ENCODE measurements at regions not wholly inside any gene's neighbourhood (a gene's known extent, or its start where the extent isn't known, plus 50 kb on each side); places are given as distances from the start of the nearest gene placed in this dataset.
"Not testable (repeated sequence)": the region's sequence is repeated elsewhere in the genome, so short reads cannot be mapped to it uniquely, and the experiment has no call there.

DNA sequence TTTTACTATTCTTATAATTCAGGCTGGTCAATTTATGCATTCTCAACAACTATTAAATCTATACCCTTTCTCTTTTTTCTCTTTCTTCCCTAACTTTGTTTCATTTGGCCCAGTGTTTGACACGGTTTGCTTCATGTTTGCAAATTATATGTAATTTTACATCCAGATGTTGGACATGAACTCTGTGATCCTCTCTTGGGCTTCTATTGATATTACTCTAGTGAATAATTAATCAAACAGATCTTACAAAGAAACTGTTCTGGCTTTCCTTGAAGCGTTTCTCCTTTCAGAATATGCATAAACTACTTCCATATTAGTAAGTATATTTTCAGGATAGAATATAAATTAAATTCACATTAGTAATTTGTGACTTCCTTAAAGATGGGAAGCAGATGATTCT, 225.1 kb upstream of the TMEFF2 start:
- FAIRE-seq = no peak
- DNase-seq (ENCODE audit: insufficient read length) = no peak
- TF ChIP-seq POLR2A (IDR thresholded peaks at IDR 0.05; ENCODE audit: low read depth, low read length) (no peak), TAF1 (IDR thresholded peaks at IDR 0.05; ENCODE audit: borderline replicate concordance, low read depth, low read length) (no peak), POLR2AphosphoS5 (IDR thresholded peaks at IDR 0.05; ENCODE audit: low read depth, low read length) (no peak)

DNA sequence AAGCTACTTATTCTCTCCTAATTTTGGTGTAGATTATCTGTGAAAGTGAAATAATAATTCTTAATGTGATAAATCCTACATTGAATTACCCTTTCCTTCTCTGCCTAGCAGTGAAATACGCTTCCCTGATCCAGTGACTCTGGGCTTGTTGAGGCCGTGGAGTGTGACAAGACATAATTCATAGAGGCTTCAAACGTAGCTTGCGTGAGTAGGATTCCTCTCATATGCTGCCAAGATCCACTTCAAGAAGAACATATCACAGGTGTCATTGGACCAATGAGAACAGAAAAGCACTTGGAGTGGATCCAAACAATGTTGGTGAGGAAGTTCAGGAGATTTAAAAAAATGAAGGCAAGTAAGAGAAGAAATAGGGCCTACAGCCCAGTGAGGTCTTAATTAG, 221.3 kb upstream of the TMEFF2 start:
- FAIRE-seq (no peak), DNase-seq (ENCODE audit: insufficient read length) (no peak)
- no peak for TF ChIP-seq TAF1 (IDR thresholded peaks at IDR 0.05; ENCODE audit: borderline replicate concordance, low read depth, low read length)

DNA sequence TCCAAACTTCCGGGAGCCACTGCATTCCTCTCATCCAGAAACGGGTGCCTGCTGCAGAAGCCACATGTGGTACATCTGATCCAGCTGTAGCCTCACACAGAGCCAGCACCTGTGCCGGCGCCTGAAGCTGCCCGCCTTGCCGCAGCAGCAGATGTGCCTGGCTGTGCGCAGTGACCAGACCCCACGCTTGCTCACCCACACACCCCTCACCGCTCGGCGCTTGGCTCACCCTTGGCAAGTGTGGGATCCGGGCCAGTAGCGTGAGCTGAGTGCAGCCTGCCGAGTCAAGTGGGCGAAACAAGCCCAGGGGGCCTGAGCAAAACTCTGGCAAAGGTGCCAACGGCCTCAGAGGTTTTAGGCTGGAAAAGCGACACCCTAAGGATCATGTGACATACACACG, 220.1 kb upstream of the TMEFF2 start:
- no peak for TF ChIP-seq POLR2A (IDR thresholded peaks at IDR 0.05; ENCODE audit: low read depth, low read length)
- no peak for TF ChIP-seq TAF1 (IDR thresholded peaks at IDR 0.05; ENCODE audit: borderline replicate concordance, low read depth, low read length)
- no peak for TF ChIP-seq POLR2AphosphoS5 (IDR thresholded peaks at IDR 0.05; ENCODE audit: low read depth, low read length)
- FAIRE-seq (no peak), DNase-seq (ENCODE audit: insufficient read length) (no peak)

DNA sequence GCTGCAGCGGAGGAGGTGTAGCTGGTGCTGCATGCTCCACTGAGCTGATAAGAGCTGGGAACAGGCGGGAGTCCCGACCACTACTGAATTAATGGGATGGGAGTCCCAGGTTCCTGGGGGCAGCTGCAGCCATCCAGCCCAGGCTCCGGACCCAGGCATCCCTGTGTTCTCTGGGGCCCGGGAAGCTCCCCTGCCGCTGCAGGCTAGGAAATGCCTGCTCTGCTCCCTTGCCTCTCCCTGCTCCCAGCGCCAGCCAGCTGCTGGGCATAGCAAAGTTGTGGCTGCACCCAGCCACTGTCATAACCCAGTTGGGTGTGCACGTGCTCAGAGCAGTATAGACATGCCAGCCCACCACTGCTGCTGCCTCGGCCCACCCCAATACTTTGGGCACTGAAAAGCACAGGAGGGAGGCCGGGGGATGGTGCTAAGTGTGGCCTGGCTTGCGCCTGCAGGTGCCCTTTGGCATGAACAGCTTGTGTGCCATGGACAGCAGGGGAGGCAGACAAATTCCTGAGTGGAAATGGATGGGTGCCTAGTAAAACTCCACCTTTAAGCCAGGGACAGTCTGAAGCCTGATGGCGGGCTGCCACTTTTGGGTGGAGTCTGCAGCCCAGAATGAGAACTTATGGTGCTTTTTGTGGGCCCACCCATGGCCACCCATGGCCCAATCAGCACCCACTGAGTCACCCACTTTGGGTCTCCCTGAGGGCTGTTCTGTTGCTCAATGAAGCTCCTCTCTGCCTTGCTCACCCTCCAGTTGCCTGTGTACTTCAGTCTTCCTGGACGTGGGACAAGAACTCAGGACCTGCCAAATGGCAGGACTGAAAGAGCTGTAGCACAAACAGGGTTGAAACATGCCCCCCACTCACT, 219.3 kb upstream of the TMEFF2 start:
- TF ChIP-seq POLR2A (IDR thresholded peaks at IDR 0.05; ENCODE audit: low read depth, low read length) (no peak), TAF1 (IDR thresholded peaks at IDR 0.05; ENCODE audit: borderline replicate concordance, low read depth, low read length) (no peak), POLR2AphosphoS5 (IDR thresholded peaks at IDR 0.05; ENCODE audit: low read depth, low read length) (no peak)
- DNase-seq (ENCODE audit: insufficient read length) (no peak), FAIRE-seq (no peak)

DNA sequence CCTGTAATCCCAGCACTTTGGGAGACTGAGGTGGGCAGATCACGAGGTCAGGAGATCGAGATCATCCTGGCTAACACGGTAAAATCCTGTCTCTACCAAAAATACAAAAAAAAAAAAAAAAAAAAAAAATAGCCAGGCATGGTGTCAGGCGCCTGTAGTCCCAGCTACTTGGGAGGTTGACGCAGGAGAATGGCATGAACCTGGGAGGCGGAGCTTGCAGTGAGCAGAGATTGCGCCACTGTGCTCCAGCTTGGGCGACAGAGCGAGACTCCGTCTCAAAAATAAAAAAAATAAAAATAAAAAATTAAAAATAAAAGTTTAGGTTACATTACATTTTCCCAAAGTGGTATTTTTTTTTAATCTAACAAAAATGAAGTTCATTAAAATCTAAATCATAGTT, 218.1 kb upstream of the TMEFF2 start:
- DNase-seq (ENCODE audit: insufficient read length); FAIRE-seq: not testable (repeated sequence)

DNA sequence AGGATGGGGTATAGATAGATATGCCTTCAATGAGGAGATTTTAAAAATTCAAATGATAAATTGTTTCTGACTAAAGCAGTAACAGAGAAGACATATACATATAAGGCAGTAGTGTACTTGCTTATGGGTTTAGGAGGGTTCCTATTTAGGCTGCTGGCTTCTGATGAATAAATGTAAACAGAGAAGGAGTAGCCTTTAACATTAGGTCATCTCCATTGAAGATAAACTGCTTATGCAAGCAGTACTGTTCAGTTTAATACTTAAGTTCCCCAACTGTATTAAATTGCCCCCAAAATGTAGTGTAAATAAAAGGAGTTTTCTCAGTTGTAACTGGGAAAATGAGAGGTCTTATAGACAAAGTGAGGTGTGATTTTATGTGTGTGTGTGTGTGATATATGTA, 217.7 kb upstream of the TMEFF2 start:
- DNase-seq (ENCODE audit: insufficient read length) = no peak
- no peak for TF ChIP-seq POLR2A (IDR thresholded peaks at IDR 0.05; ENCODE audit: low read depth, low read length)
- TF ChIP-seq POLR2AphosphoS5 (IDR thresholded peaks at IDR 0.05; ENCODE audit: low read depth, low read length) = no peak
- TF ChIP-seq TAF1 (IDR thresholded peaks at IDR 0.05; ENCODE audit: borderline replicate concordance, low read depth, low read length) = no peak
- FAIRE-seq = no peak

DNA sequence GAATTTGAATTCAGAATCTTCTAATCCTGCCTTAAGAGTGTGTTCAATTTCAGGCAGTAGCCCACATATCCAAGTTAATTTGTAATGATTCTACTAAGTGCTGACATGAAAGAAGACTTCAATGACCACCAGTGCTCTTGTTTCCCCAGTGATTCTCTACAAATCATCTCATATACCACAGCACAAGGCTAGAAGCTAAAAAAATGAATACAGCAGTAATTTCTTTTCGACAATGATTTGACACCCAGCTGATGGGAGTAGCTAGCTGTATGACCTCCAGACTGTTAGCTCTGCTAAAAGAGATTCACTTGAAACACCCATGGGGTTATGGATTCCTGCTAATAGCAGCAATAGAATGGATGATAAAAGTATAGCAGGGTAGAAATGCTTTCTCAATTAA, 217.0 kb upstream of the TMEFF2 start:
- FAIRE-seq (no peak), DNase-seq (ENCODE audit: insufficient read length) (no peak)

DNA sequence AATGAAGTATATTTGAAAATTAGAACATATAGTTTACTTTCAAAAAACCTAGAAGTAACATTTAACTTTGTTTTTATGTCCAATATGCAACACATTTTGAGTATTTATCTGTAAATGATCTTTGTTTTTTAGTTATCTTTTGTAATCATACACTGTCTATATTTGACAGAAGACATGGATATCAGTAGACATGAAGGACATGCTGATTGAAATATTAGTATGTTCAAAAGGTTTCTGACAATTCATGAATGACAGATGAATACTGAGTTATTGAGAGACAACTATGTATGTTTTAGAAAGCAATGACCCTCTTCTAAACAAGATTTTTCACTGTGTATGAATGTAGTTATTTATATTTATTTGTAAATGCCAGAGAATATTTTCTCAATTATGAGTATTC, 215.6 kb upstream of the TMEFF2 start:
- no peak for FAIRE-seq
- TF ChIP-seq POLR2AphosphoS5 (IDR thresholded peaks at IDR 0.05; ENCODE audit: low read depth, low read length) = no peak
- TF ChIP-seq POLR2A (IDR thresholded peaks at IDR 0.05; ENCODE audit: low read depth, low read length) = no peak
- no peak for TF ChIP-seq TAF1 (IDR thresholded peaks at IDR 0.05; ENCODE audit: borderline replicate concordance, low read depth, low read length)
- DNase-seq (ENCODE audit: insufficient read length) = no peak

More for the DNA sequence above, 217.0 kb upstream of the TMEFF2 start:
- no peak for TF ChIP-seq POLR2A (IDR thresholded peaks at IDR 0.05; ENCODE audit: low read depth, low read length)
- TF ChIP-seq TAF1 (IDR thresholded peaks at IDR 0.05; ENCODE audit: borderline replicate concordance, low read depth, low read length) = no peak
- no peak for TF ChIP-seq POLR2AphosphoS5 (IDR thresholded peaks at IDR 0.05; ENCODE audit: low read depth, low read length)

DNA sequence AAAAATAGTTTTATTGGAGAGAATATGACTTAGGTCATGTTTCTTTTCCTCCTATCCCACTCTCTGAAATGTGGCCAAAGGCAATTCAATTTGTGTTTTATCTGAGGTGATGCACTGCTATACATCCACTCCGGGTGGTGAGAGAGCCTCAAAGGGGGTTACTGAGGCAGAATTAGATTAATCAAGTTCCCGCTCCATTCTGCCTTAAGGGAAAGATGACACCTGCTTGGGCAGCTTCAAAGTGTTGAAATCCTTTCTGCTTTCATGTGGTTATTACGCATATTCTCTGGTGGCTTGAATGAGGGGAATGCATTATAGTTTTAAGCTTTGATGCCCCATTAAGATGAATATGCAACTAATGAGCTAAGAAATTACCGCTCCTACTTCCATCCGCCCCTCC, 213.0 kb upstream of the TMEFF2 start:
- DNase-seq (ENCODE audit: insufficient read length) (no peak), FAIRE-seq (no peak)
- TF ChIP-seq POLR2AphosphoS5 (IDR thresholded peaks at IDR 0.05; ENCODE audit: low read depth, low read length) = no peak
- TF ChIP-seq POLR2A (IDR thresholded peaks at IDR 0.05; ENCODE audit: low read depth, low read length) = no peak
- TF ChIP-seq TAF1 (IDR thresholded peaks at IDR 0.05; ENCODE audit: borderline replicate concordance, low read depth, low read length) = no peak

DNA sequence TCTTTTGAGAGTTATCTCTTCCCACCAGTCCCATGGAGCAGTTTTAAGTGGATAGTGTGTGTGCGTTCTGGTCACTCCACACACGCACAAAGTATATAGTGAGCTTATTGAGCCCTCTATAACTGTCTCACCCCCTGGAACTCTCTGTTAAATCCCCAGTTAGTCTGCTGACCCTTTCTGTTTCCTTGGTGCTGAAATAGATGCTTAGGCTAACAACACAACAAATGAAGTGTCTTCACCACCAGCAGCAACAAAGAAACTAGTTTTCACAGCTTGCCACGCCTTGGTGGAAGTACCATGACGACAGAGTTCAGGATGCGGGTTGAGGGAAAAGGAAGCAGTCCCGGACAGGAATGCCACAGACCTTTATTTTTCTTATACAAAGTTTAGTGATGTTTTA, 203.5 kb upstream of the TMEFF2 start:
- DNase-seq (ENCODE audit: insufficient read length) = no peak
- TF ChIP-seq POLR2AphosphoS5 (IDR thresholded peaks at IDR 0.05; ENCODE audit: low read depth, low read length) = no peak
- TF ChIP-seq POLR2A (IDR thresholded peaks at IDR 0.05; ENCODE audit: low read depth, low read length) = no peak
- TF ChIP-seq TAF1 (IDR thresholded peaks at IDR 0.05; ENCODE audit: borderline replicate concordance, low read depth, low read length) = no peak
- no peak for FAIRE-seq

DNA sequence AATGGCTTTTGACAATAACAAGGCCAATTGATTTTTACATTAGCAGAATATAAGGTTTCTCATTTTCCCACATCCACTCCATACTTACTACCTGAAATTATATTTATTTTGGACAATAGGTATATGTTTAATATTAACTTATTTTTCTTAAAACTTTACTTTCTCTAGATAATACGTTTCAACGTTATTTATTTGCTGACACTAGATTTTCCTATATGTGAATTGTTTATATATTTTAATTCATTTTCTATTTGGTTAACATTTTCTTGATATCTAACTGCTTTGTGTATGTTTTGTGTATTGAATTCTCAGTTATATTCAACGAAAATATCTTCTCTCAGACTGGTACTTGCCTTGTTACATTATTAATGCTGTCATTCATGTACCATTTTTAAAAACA, 199.9 kb upstream of the TMEFF2 start:
- DNase-seq (ENCODE audit: insufficient read length) (no peak), FAIRE-seq (no peak)
- no peak for TF ChIP-seq TAF1 (IDR thresholded peaks at IDR 0.05; ENCODE audit: borderline replicate concordance, low read depth, low read length)
- TF ChIP-seq POLR2A (IDR thresholded peaks at IDR 0.05; ENCODE audit: low read depth, low read length) = no peak
- TF ChIP-seq POLR2AphosphoS5 (IDR thresholded peaks at IDR 0.05; ENCODE audit: low read depth, low read length) = no peak

DNA sequence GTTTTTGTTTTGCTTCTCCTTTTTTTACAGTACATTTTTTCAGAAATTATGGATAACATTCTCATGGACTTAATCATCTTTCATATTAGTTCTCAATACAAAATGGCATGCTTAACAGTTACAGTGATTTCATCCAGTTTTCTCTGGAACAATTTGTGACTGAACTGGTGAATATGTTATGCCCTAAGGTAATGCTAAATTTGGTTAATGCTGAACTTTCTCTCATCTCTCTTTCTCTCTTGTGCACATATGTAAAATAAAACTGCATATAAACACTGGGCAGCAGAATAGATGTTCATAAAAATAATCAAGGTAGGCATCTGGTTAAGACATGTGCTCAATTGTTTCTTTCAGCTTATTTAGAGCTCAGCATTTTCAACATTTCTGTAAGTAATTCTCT, 196.3 kb upstream of the TMEFF2 start:
- TF ChIP-seq POLR2A (IDR thresholded peaks at IDR 0.05; ENCODE audit: low read depth, low read length) = no peak
- TF ChIP-seq POLR2AphosphoS5 (IDR thresholded peaks at IDR 0.05; ENCODE audit: low read depth, low read length) = no peak
- TF ChIP-seq TAF1 (IDR thresholded peaks at IDR 0.05; ENCODE audit: borderline replicate concordance, low read depth, low read length) = no peak
- DNase-seq (ENCODE audit: insufficient read length) (no peak), FAIRE-seq (no peak)

DNA sequence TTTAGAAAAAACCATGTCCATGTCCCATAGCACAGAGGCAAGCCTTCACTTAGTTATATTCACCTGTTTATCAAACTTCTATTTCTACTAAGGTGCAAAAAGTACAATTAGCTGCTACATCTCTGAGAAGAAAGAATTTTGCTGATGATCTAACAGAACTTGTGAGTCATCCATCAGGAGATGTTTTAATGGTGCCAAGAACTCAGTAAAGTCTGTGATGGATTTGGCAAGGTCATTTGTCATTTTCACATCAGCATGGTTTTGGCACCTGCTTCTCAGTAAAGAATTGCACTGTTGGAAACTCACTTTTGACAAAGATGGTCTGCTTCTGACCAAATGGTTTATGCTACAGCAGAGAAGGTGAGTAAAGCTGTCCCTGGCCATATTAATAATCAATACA, 195.7 kb upstream of the TMEFF2 start:
- TF ChIP-seq TAF1 (IDR thresholded peaks at IDR 0.05; ENCODE audit: borderline replicate concordance, low read depth, low read length) (no peak), POLR2A (IDR thresholded peaks at IDR 0.05; ENCODE audit: low read depth, low read length) (no peak), POLR2AphosphoS5 (IDR thresholded peaks at IDR 0.05; ENCODE audit: low read depth, low read length) (no peak)
- DNase-seq (ENCODE audit: insufficient read length) = no peak
- no peak for FAIRE-seq

DNA sequence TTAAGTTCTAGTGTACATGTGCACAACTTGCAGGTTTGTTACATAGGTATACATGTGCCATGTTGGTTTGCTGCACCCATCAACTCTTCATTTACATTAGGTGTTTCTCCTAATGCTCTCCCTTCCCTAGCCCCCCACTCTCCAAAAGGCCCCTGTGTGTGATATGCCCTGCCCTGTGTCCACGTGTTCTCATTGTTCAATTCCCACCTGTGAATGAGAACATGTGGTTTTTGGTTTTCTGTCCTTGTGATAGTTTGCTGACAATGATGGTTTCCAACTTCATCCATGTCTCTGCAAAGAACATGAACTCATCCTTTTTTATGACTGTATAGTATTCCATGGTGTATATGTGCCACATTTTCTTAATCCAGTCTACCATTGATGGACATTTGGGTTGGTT, 189.5 kb upstream of the TMEFF2 start:
- not testable (repeated sequence) for FAIRE-seq

More for the DNA sequence above, 189.5 kb upstream of the TMEFF2 start:
- not testable (repeated sequence) for DNase-seq (ENCODE audit: insufficient read length)

All from GM12892 (cell line).